Nephron progenitor cell (in vitro differentiated cells): ENCODE measurements at regions not wholly inside any gene's neighbourhood (a gene's known extent, or its start where the extent isn't known, plus 50 kb on each side); places are given as distances from the start of the nearest gene placed in this dataset.

ENCODE experiments used
- DNase-seq: peaks from one replicate; pipeline ENCODE4 v3.0.0; 2021
- H3K27ac Mint-ChIP-seq: 2 replicates; pipeline ENCODE4 v1.8.0; 2021; ENCODE audit warnings: mild to moderate bottlenecking, moderate library complexity, mixed read lengths
- H3K27me3 Mint-ChIP-seq: 2 replicates; pipeline ENCODE4 v1.8.0; 2021; ENCODE audit warnings: mild to moderate bottlenecking, low read depth, mixed read lengths; ENCODE audit not compliant: poor library complexity
- H3K36me3 Mint-ChIP-seq: 2 replicates; pipeline ENCODE4 v1.8.0; 2021; ENCODE audit warnings: low read depth, mixed read lengths
- H3K4me1 Mint-ChIP-seq: 2 replicates; pipeline ENCODE4 v1.8.0; 2021; ENCODE audit warnings: mixed read lengths
- H3K4me3 Mint-ChIP-seq: 2 replicates; pipeline ENCODE4 v1.8.0; 2021; ENCODE audit warnings: mild to moderate bottlenecking, moderate library complexity, mixed read lengths
- H3K9me3 Mint-ChIP-seq: 2 replicates; pipeline ENCODE4 v1.8.0; 2021; ENCODE audit warnings: mild to moderate bottlenecking, moderate library complexity, mixed read lengths
- CTCF ChIP-seq: fragments of 200-600 bp; sonication (generic); IDR thresholded peaks from 2 replicates; pipeline ENCODE4 v1.5.0; 2021; ENCODE audit warnings: antibody characterized with exemption

- Mint-ChIP-seq H3K36me3 (peaks cover 12% of the 10 kb centered on the region), H3K27ac (peak overlapping the region; percentile 75), H3K9me3 (peaks cover 42% of the 10 kb centered on the region), H3K4me3 (peak overlapping the region; percentile 29), H3K4me1 (peaks cover 36% of the 10 kb centered on the region), H3K27me3 (peaks cover 11% of the 10 kb centered on the region)
- no peak for DNase-seq
- TF ChIP-seq CTCF = no peak
Observed at GRCh38 chrX:1720836-1721235, 106.0 kb downstream of the ASMT start.

GRCh38 chrX:1725472-1725871 lies 110.6 kb downstream of the ASMT start:
- peaks cover 4% of the 10 kb centered on the region for H3K4me1 Mint-ChIP-seq
- no peak overlapping the region for H3K27ac Mint-ChIP-seq
- peaks cover 4% of the 10 kb centered on the region for H3K36me3 Mint-ChIP-seq
- TF ChIP-seq CTCF = no peak
- peaks cover 5% of the 10 kb centered on the region for H3K27me3 Mint-ChIP-seq
- H3K4me3 Mint-ChIP-seq = no peak overlapping the region
- peaks cover 18% of the 10 kb centered on the region for H3K9me3 Mint-ChIP-seq
- DNase-seq = no peak

GRCh38 chrX:1727531-1728027 lies 112.7 kb downstream of the ASMT start:
- Mint-ChIP-seq H3K4me3 (no peak overlapping the region), H3K4me1 (no peaks in the 10 kb centered on the region), H3K36me3 (no peaks in the 10 kb centered on the region), H3K27me3 (peaks cover 7% of the 10 kb centered on the region), H3K27ac (no peak overlapping the region), H3K9me3 (peaks cover 4% of the 10 kb centered on the region)
- TF ChIP-seq CTCF = no peak
- DNase-seq = peak; percentile 15

- DNase-seq = no peak
- Mint-ChIP-seq H3K27ac (no peak overlapping the region), H3K36me3 (no peaks in the 10 kb centered on the region), H3K4me3 (no peak overlapping the region), H3K4me1 (peaks cover 6% of the 10 kb centered on the region), H3K27me3 (peaks cover 5% of the 10 kb centered on the region), H3K9me3 (peaks cover 20% of the 10 kb centered on the region)
- TF ChIP-seq CTCF = no peak
Observed at GRCh38 chrX:1734806-1735205, 119.9 kb downstream of the ASMT start.

GRCh38 chrX:1741816-1742394 lies 127.0 kb downstream of the ASMT start:
- peaks cover 27% of the 10 kb centered on the region for H3K4me1 Mint-ChIP-seq
- H3K36me3 Mint-ChIP-seq = peaks cover 23% of the 10 kb centered on the region
- H3K27me3 Mint-ChIP-seq = peaks cover 4% of the 10 kb centered on the region
- peak overlapping the region; percentile 26 for H3K27ac Mint-ChIP-seq
- peaks cover 58% of the 10 kb centered on the region for H3K9me3 Mint-ChIP-seq
- TF ChIP-seq CTCF = no peak
- DNase-seq = no peak
- no peak overlapping the region for H3K4me3 Mint-ChIP-seq

- H3K9me3 Mint-ChIP-seq = peaks cover 53% of the 10 kb centered on the region
- no peak overlapping the region for H3K27ac Mint-ChIP-seq
- H3K4me3 Mint-ChIP-seq = no peak overlapping the region
- H3K36me3 Mint-ChIP-seq = peaks cover 23% of the 10 kb centered on the region
- peaks cover 4% of the 10 kb centered on the region for H3K27me3 Mint-ChIP-seq
- no peak for TF ChIP-seq CTCF
- peaks cover 25% of the 10 kb centered on the region for H3K4me1 Mint-ChIP-seq
- DNase-seq = no peak
Observed at GRCh38 chrX:1743105-1743504, 128.2 kb downstream of the ASMT start.
